ENCODE measurements at regions not wholly inside any gene's neighbourhood (a gene's known extent, or its start where the extent isn't known, plus 50 kb on each side); places are given as distances from the start of the nearest gene placed in this dataset.

DNA sequence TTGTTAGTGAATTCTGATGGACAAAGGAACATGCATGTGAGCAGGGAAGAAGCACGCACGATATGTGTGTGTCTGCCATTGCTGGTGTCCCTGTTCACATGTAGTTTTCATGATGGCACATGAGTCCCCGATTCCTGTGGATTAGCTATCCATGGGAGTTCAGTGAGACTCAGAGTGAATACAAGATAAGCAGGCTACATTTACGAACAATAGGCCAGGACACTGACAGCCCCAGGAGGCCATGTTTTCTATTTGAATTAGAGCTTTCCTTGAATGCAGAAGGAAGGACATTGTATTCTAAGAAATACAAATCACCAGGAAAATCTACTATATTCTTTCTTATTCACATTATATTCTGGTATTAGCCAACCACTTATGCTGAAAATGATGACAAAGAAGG is 171.4 kb downstream of the PPP1R2C start:
- no peak overlapping the region for H3K4me3 ChIP-seq (ENCODE audit: control insufficient read depth, low read depth, low read length)
- DNase-seq (ENCODE audit: low read depth): no peak
- no peak for TF ChIP-seq CTCF (IDR thresholded peaks at IDR 0.05; ENCODE audit: control insufficient read depth, insufficient read depth, low read depth, low read length, missing control alignments)

DNA sequence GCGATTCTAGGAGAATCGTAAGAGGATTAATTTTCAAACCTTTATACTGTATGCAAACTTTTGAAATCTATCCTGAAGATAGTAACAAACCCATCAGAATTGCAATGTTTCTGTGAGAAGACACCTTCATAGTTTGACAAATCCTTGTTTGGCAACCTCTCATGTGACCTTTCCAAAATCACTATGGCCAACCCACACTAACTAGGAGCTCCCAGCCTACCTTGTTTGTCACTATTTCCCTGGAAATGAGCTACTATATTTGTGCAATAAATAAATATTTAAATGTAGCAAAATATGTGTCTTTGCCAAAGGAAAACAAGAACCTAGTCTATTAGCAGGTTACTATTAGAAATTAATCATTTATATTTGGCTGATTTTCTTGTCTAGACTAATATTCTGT is 173.7 kb downstream of the PPP1R2C start:
- no peak overlapping the region for H3K4me3 ChIP-seq (ENCODE audit: control insufficient read depth, low read depth, low read length)
- no peak for TF ChIP-seq CTCF (IDR thresholded peaks at IDR 0.05; ENCODE audit: control insufficient read depth, insufficient read depth, low read depth, low read length, missing control alignments)
- no peak for DNase-seq (ENCODE audit: low read depth)

GRCh38 chrX:42603016-42603415 is 174.9 kb downstream of the PPP1R2C start:
- DNase-seq (ENCODE audit: low read depth): no peak
- TF ChIP-seq CTCF (IDR thresholded peaks at IDR 0.05; ENCODE audit: control insufficient read depth, insufficient read depth, low read depth, low read length, missing control alignments): no peak
- no peak overlapping the region for H3K4me3 ChIP-seq (ENCODE audit: control insufficient read depth, low read depth, low read length)

- H3K4me3 ChIP-seq (ENCODE audit: control insufficient read depth, low read depth, low read length): no peak overlapping the region
- no peak for TF ChIP-seq CTCF (IDR thresholded peaks at IDR 0.05; ENCODE audit: control insufficient read depth, insufficient read depth, low read depth, low read length, missing control alignments)
Measured at GRCh38 chrX:42602566-42602965, 175.4 kb downstream of the PPP1R2C start.

GRCh38 chrX:42602136-42602535 is 175.8 kb downstream of the PPP1R2C start:
- no peak overlapping the region for H3K4me3 ChIP-seq (ENCODE audit: control insufficient read depth, low read depth, low read length)
- no peak for TF ChIP-seq CTCF (IDR thresholded peaks at IDR 0.05; ENCODE audit: control insufficient read depth, insufficient read depth, low read depth, low read length, missing control alignments)
- no peak for DNase-seq (ENCODE audit: low read depth)

More at GRCh38 chrX:42602566-42602965, 175.4 kb downstream of the PPP1R2C start:
- DNase-seq (ENCODE audit: low read depth): no peak

DNA sequence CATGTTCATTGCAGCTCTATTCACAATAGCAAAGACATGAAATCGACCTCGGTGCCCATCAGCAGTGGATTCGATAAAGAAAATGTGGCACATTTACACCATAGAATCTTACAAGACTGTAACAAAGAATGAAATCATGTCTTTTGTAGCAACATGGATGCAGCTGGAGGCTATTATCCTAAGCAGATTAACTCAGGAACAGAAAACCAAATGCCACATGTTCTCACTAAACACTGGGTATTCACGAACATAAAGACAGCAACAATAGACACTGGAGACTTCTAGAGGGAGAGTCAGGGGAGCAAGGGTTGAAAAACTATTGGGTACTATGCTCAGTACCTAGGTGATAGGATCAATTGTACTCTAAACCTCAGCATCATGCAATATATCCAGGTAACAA is 180.5 kb downstream of the PPP1R2C start:
- DNase-seq (ENCODE audit: low read depth): no peak
- no peak for TF ChIP-seq CTCF (IDR thresholded peaks at IDR 0.05; ENCODE audit: control insufficient read depth, insufficient read depth, low read depth, low read length, missing control alignments)

More for the DNA sequence above, 180.5 kb downstream of the PPP1R2C start:
- H3K4me3 ChIP-seq (ENCODE audit: control insufficient read depth, low read depth, low read length): no peak overlapping the region

Data from AG09309 (cell line).